ENCODE measurements at regions not wholly inside any gene's neighbourhood (a gene's known extent, or its start where the extent isn't known, plus 50 kb on each side); places are given as distances from the start of the nearest gene placed in this dataset.

DNA sequence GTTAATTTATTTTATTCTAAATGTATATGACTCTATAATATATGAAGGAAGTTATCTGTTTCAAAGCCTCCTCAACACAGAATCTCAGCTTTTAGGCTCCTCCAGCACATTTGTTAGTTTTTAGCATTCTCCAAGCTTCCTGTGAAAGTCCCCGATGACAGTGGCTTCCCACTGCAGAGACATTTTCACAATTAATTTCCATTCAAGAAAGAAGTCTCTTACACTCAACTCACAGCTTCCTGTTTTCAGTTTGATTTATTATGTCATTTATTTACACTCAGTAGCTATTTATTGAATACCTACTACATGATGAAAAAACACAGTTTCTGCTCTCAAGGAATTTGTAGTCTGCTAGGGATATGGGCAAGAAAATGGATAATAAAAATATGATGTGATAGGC lies 2228.2 kb upstream of the WWC1 start:
- Histone ChIP-seq H3F3A (ENCODE audit: insufficient read depth, low read length) (no peaks in the 10 kb centered on the region), H2AFZ (ENCODE audit: low read length) (no peak overlapping the region), H3K27me3 (ENCODE audit: insufficient read depth, low read length) (no peaks in the 10 kb centered on the region), H3K36me3 (ENCODE audit: insufficient read depth, low read length) (no peaks in the 10 kb centered on the region), H3K27ac (ENCODE audit: low read depth, low read length, poor library complexity, severe bottlenecking) (no peak overlapping the region), H3K4me2 (ENCODE audit: low read length) (no peak overlapping the region), H3K9me3 (ENCODE audit: low read length) (no peaks in the 10 kb centered on the region), H3K4me1 (ENCODE audit: insufficient read depth, low read length, severe bottlenecking) (no peaks in the 10 kb centered on the region), H3K79me2 (ENCODE audit: insufficient read depth, low read length) (no peaks in the 10 kb centered on the region), H3K4me3 (ENCODE audit: low read depth, low read length, poor library complexity, severe bottlenecking) (no peak overlapping the region), H3K9me2 (ENCODE audit: low read depth, low read length) (no peaks in the 10 kb centered on the region), H4K20me1 (ENCODE audit: insufficient read depth, low read length) (no peaks in the 10 kb centered on the region), H3K9ac (ENCODE audit: low read length) (no peak overlapping the region)
- TF ChIP-seq EZH2 (IDR thresholded peaks at IDR 0.05; ENCODE audit: borderline replicate concordance, low read length) (no peak), CTCF (IDR thresholded peaks at IDR 0.05; ENCODE audit: low read length) (no peak)

DNA sequence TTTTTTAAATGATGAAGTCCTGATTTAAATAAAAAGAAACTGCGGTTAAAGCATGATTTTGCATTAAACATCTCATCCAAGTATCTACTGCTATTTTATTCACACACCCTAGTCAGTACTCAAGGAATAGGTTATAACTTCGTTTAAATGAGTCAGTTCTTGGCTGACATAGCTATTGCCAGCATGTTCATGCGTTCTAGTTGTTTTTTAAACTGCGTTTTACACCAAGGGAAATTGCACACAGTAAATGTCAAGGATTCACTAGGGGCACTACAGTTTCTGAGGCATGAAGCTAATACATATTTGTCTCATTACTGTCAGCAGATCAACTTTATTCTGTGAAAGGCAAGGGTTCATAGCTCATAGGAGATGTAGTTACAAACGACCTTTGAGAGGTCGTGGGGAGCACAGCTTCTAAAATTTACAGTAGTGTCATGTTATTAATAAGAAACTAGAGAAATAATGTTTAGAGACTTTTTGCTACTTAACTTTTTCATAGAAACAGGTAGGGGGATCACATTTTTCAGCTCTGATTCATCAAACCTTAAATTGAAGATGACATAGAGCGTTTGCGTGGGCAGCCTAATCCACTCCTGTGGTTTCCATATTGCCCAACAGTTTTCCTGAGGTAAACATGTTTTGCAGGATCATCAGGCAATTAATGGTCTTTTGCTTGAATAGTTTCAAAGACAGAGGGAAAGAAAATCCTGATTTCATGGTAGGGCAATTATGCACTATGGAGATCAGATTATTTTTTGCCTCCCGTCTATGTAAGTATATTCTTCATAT lies 2222.7 kb upstream of the WWC1 start:
- no peaks in the 10 kb centered on the region for H3K9me2 ChIP-seq (ENCODE audit: low read depth, low read length)
- TF ChIP-seq EZH2 (IDR thresholded peaks at IDR 0.05; ENCODE audit: borderline replicate concordance, low read length) (no peak), CTCF (IDR thresholded peaks at IDR 0.05; ENCODE audit: low read length) (no peak)
- no peak overlapping the region for H3K4me3 ChIP-seq (ENCODE audit: low read depth, low read length, poor library complexity, severe bottlenecking)

GRCh38 chr5:166073901-166074581 lies 2217.4 kb upstream of the WWC1 start:
- H3K27ac ChIP-seq (ENCODE audit: low read depth, low read length, poor library complexity, severe bottlenecking), result no peak overlapping the region
- no peaks in the 10 kb centered on the region for H3K4me1 ChIP-seq (ENCODE audit: insufficient read depth, low read length, severe bottlenecking)
- H3K9me3 ChIP-seq (ENCODE audit: low read length), result no peaks in the 10 kb centered on the region
- H2AFZ ChIP-seq (ENCODE audit: low read length), result no peak overlapping the region
- no peaks in the 10 kb centered on the region for H4K20me1 ChIP-seq (ENCODE audit: insufficient read depth, low read length)
- H3K9me2 ChIP-seq (ENCODE audit: low read depth, low read length), result no peaks in the 10 kb centered on the region
- H3K4me2 ChIP-seq (ENCODE audit: low read length), result no peak overlapping the region
- H3F3A ChIP-seq (ENCODE audit: insufficient read depth, low read length), result no peaks in the 10 kb centered on the region
- no peak overlapping the region for H3K4me3 ChIP-seq (ENCODE audit: low read depth, low read length, poor library complexity, severe bottlenecking)
- no peak overlapping the region for H3K9ac ChIP-seq (ENCODE audit: low read length)
- TF ChIP-seq EZH2 (IDR thresholded peaks at IDR 0.05; ENCODE audit: borderline replicate concordance, low read length) (no peak), CTCF (IDR thresholded peaks at IDR 0.05; ENCODE audit: low read length) (no peak)
- H3K27me3 ChIP-seq (ENCODE audit: insufficient read depth, low read length), result no peaks in the 10 kb centered on the region
- no peaks in the 10 kb centered on the region for H3K79me2 ChIP-seq (ENCODE audit: insufficient read depth, low read length)
- H3K36me3 ChIP-seq (ENCODE audit: insufficient read depth, low read length), result no peaks in the 10 kb centered on the region

More for the DNA sequence above, 2222.7 kb upstream of the WWC1 start:
- H3K4me2 ChIP-seq (ENCODE audit: low read length), result no peak overlapping the region
- no peaks in the 10 kb centered on the region for H3K27me3 ChIP-seq (ENCODE audit: insufficient read depth, low read length)
- H3F3A ChIP-seq (ENCODE audit: insufficient read depth, low read length), result no peaks in the 10 kb centered on the region
- no peak overlapping the region for H2AFZ ChIP-seq (ENCODE audit: low read length)
- H3K9me3 ChIP-seq (ENCODE audit: low read length), result no peaks in the 10 kb centered on the region
- H3K79me2 ChIP-seq (ENCODE audit: insufficient read depth, low read length), result no peaks in the 10 kb centered on the region
- no peaks in the 10 kb centered on the region for H3K4me1 ChIP-seq (ENCODE audit: insufficient read depth, low read length, severe bottlenecking)
- no peaks in the 10 kb centered on the region for H3K36me3 ChIP-seq (ENCODE audit: insufficient read depth, low read length)
- no peak overlapping the region for H3K27ac ChIP-seq (ENCODE audit: low read depth, low read length, poor library complexity, severe bottlenecking)
- no peaks in the 10 kb centered on the region for H4K20me1 ChIP-seq (ENCODE audit: insufficient read depth, low read length)
- no peak overlapping the region for H3K9ac ChIP-seq (ENCODE audit: low read length)
